Skeletal muscle cell (primary cell): ENCODE measurements at regions not wholly inside any gene's neighbourhood (a gene's known extent, or its start where the extent isn't known, plus 50 kb on each side); places are given as distances from the start of the nearest gene placed in this dataset.

Source experiments
- DNase-seq: peaks from one replicate; pipeline ENCODE4 v3.0.0-alpha.2; 2010; ENCODE audit warnings: low read depth
- H3K4me3 ChIP-seq: 2 replicates; pipeline ENCODE4 v1.5.1; 2011; ENCODE audit warnings: low read depth, mild to moderate bottlenecking, control low read depth, low read length, moderate library complexity

- no peak for DNase-seq
- no peak overlapping the region for H3K4me3 ChIP-seq
Observed at GRCh38 chr5:15238006-15238405, 262.0 kb upstream of the FBXL7 start.

- no peak overlapping the region for H3K4me3 ChIP-seq
- no peak for DNase-seq
Observed at GRCh38 chr5:15236911-15237508, 263.0 kb upstream of the FBXL7 start.

- no peak for DNase-seq
- no peak overlapping the region for H3K4me3 ChIP-seq
Observed at GRCh38 chr5:15234911-15235310, 265.1 kb upstream of the FBXL7 start.

- DNase-seq, result no peak
- H3K4me3 ChIP-seq, result no peak overlapping the region
Observed at GRCh38 chr5:15234366-15234765, 265.6 kb upstream of the FBXL7 start.

GRCh38 chr5:15233566-15233965 is 266.4 kb upstream of the FBXL7 start:
- no peak overlapping the region for H3K4me3 ChIP-seq
- DNase-seq, result no peak

GRCh38 chr5:15222156-15222555 is 277.8 kb upstream of the FBXL7 start:
- DNase-seq, result no peak
- H3K4me3 ChIP-seq, result no peak overlapping the region

GRCh38 chr5:15220642-15221173 is 279.3 kb upstream of the FBXL7 start:
- DNase-seq, result no peak

GRCh38 chr5:15215056-15215455 is 284.9 kb upstream of the FBXL7 start:
- DNase-seq, result no peak
- no peak overlapping the region for H3K4me3 ChIP-seq

More at GRCh38 chr5:15220642-15221173, 279.3 kb upstream of the FBXL7 start:
- no peak overlapping the region for H3K4me3 ChIP-seq

- no peak for DNase-seq
- no peak overlapping the region for H3K4me3 ChIP-seq
Observed at GRCh38 chr5:15214010-15214409, 286.0 kb upstream of the FBXL7 start.

- DNase-seq, result no peak
- H3K4me3 ChIP-seq, result no peak overlapping the region
Observed at GRCh38 chr5:15209053-15209762, 290.8 kb upstream of the FBXL7 start.

GRCh38 chr5:15206133-15206532 is 293.8 kb upstream of the FBXL7 start:
- no peak overlapping the region for H3K4me3 ChIP-seq
- no peak for DNase-seq

GRCh38 chr5:15203376-15203775 is 296.6 kb upstream of the FBXL7 start:
- peak; percentile 3 for DNase-seq

GRCh38 chr5:15191012-15191411 is 309.0 kb upstream of the FBXL7 start:
- H3K4me3 ChIP-seq, result no peak overlapping the region
- DNase-seq, result no peak

More at GRCh38 chr5:15203376-15203775, 296.6 kb upstream of the FBXL7 start:
- H3K4me3 ChIP-seq, result no peak overlapping the region

- no peak overlapping the region for H3K4me3 ChIP-seq
- no peak for DNase-seq
Observed at GRCh38 chr5:15183520-15183919, 311.9 kb upstream of the ANKH start.

GRCh38 chr5:15170173-15170572 is 298.6 kb upstream of the ANKH start:
- H3K4me3 ChIP-seq, result no peak overlapping the region
- no peak for DNase-seq

GRCh38 chr5:15168358-15168757 is 296.8 kb upstream of the ANKH start:
- DNase-seq, result no peak
- no peak overlapping the region for H3K4me3 ChIP-seq

- no peak overlapping the region for H3K4me3 ChIP-seq
- no peak for DNase-seq
Observed at GRCh38 chr5:15160091-15160490, 288.5 kb upstream of the ANKH start.

GRCh38 chr5:15159606-15160005 is 288.0 kb upstream of the ANKH start:
- no peak for DNase-seq
- no peak overlapping the region for H3K4me3 ChIP-seq

- no peak for DNase-seq
- H3K4me3 ChIP-seq, result no peak overlapping the region
Observed at GRCh38 chr5:15142458-15142857, 270.9 kb upstream of the ANKH start.

- H3K4me3 ChIP-seq, result no peak overlapping the region
- DNase-seq, result no peak
Observed at GRCh38 chr5:15137414-15137813, 265.8 kb upstream of the ANKH start.

GRCh38 chr5:15135661-15136060 is 264.1 kb upstream of the ANKH start:
- DNase-seq, result no peak
- no peak overlapping the region for H3K4me3 ChIP-seq
